ENCODE measurements at regions not wholly inside any gene's neighbourhood (a gene's known extent, or its start where the extent isn't known, plus 50 kb on each side); places are given as distances from the start of the nearest gene placed in this dataset.

DNA sequence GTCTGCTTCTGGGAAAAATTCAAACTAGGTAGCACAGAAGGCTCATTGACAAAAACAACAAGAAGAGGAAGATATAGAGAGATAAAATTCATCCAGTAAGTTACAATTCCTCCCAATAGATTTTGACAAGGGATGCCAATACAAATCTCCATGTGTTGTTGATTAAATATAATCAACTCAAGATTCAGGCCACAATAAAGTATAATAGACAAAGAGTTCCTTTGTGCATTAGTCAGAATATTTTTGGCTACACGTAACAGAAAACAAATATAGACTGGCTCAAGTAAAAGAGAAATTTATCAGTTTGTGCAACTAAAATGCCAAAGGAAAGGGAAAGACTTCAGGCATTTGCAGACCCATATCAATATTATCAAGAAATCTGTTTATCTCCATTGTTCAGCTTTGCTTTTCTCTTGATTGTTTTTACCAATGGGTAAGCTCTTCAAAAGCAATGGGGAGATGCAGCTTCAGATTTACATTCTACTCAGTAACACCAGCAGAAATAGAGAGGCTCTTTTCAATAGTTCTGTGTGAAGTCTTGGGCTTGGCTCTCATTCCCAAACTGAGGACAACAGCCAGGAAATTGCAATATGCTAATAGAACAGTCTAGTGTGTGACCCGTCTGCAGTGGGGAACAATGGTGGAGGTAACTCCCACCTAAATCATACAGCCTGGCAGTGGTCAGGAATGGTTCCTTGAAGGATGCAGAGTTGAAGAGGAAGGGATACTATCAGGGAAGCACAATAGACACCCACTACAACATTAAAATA is 77.6 kb upstream of the PROK2 start:
- TF ChIP-seq, protein P1, sequence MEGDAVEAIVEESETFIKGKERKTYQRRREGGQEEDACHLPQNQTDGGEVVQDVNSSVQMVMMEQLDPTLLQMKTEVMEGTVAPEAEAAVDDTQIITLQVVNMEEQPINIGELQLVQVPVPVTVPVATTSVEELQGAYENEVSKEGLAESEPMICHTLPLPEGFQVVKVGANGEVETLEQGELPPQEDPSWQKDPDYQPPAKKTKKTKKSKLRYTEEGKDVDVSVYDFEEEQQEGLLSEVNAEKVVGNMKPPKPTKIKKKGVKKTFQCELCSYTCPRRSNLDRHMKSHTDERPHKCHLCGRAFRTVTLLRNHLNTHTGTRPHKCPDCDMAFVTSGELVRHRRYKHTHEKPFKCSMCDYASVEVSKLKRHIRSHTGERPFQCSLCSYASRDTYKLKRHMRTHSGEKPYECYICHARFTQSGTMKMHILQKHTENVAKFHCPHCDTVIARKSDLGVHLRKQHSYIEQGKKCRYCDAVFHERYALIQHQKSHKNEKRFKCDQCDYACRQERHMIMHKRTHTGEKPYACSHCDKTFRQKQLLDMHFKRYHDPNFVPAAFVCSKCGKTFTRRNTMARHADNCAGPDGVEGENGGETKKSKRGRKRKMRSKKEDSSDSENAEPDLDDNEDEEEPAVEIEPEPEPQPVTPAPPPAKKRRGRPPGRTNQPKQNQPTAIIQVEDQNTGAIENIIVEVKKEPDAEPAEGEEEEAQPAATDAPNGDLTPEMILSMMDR (IDR thresholded peaks at IDR 0.05): no peak
- TF ChIP-seq, protein P2, sequence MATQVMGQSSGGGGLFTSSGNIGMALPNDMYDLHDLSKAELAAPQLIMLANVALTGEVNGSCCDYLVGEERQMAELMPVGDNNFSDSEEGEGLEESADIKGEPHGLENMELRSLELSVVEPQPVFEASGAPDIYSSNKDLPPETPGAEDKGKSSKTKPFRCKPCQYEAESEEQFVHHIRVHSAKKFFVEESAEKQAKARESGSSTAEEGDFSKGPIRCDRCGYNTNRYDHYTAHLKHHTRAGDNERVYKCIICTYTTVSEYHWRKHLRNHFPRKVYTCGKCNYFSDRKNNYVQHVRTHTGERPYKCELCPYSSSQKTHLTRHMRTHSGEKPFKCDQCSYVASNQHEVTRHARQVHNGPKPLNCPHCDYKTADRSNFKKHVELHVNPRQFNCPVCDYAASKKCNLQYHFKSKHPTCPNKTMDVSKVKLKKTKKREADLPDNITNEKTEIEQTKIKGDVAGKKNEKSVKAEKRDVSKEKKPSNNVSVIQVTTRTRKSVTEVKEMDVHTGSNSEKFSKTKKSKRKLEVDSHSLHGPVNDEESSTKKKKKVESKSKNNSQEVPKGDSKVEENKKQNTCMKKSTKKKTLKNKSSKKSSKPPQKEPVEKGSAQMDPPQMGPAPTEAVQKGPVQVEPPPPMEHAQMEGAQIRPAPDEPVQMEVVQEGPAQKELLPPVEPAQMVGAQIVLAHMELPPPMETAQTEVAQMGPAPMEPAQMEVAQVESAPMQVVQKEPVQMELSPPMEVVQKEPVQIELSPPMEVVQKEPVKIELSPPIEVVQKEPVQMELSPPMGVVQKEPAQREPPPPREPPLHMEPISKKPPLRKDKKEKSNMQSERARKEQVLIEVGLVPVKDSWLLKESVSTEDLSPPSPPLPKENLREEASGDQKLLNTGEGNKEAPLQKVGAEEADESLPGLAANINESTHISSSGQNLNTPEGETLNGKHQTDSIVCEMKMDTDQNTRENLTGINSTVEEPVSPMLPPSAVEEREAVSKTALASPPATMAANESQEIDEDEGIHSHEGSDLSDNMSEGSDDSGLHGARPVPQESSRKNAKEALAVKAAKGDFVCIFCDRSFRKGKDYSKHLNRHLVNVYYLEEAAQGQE (IDR thresholded peaks at IDR 0.05; ENCODE audit: insufficient read depth in 1 of 2, low read depth in 2 of 2, low read length in 1 of 2): no peak
- TF ChIP-seq POLR2AphosphoS5 (IDR thresholded peaks at IDR 0.05; ENCODE audit: low read depth, low read length) (no peak), TCF7L2 (IDR thresholded peaks at IDR 0.05; ENCODE audit: low read depth, low read length) (no peak)
